ENCODE measurements at regions not wholly inside any gene's neighbourhood (a gene's known extent, or its start where the extent isn't known, plus 50 kb on each side); places are given as distances from the start of the nearest gene placed in this dataset.

DNA sequence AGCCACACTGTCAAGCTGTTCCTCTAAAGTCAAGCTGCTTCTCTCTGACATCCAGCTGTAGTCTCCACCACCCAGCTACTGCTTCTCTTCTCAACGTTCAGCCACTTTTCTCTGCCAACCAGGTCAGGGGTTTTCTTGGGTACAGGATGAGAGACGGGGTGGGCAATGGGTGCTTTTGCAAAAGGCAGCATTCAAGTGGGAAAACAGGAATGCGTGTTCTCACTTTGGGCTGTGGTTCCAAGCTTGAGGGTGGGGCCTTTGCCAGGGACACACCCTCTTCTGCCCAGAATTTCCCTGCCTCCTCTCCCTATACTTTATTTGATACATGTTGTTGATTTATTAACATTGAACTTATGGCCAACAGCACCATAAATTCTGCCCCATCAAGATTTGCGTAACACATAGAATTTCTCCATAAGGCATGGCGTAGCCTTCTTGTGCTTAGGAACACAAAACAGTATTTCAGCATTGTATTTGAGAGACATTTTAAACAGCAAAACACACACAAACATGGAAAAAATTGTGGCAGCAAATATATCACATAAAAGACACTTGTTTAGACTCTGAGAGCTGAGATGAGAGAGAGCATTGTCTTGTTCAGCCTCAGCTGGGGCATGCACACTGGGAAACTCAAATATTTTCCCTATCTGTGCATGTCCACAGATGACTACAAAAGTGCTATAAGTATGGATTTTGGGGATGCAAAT lies 392.8 kb downstream of the SLITRK6 start:
- DNase-seq (ENCODE audit: low read depth in 4 of 4, low spot score in 1 of 4): no peak

DNA sequence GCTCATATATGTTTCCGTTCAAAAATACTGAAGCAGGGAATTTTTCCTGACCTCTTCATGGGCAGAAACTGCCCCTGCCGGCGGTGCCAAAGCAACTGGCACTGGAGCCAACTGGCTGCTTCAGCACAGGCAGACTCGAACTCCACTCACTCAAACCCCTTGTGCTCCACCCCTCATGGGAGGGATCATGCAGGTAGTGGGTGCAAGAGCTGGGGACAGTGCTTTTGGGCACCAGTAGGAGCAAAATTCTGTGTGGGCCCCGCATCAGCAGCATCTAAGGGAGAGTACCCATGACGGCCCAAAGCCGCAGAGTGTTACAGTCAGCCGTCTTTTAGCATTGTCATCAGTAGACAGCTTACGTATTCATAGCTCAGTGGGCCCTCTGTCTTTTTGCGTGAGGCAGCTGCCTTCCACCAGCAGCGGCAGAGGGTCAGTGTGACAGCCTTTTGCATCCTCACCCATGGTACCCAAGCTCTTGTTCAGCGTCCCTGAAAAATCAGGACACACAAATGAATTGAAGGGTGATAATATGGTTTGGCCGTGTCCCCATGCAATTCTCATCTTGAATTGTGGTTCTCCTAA lies 393.8 kb downstream of the SLITRK6 start:
- no peak for DNase-seq (ENCODE audit: low read depth in 4 of 4, low spot score in 1 of 4)

DNA sequence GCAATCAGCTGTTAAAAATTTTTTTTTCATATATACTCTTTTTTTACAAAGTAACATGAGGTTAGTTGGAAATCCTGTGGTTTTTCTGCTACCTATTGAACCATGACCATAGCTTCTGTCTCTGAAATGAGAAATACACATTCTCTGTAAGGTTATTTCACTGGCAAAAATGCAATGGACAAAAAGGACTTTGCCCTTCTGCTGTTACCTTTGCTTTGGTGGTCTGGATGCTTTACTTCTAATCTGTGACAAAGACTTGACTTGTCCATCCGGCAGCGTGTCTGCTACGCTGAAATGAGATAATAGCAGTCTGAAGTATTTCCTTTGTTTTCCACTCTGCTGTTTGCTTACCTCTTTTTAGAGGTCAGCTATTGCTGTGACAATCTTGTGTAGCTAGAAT lies 412.8 kb downstream of the SLITRK6 start:
- no peak for DNase-seq (ENCODE audit: low read depth in 4 of 4, low spot score in 1 of 4)

DNA sequence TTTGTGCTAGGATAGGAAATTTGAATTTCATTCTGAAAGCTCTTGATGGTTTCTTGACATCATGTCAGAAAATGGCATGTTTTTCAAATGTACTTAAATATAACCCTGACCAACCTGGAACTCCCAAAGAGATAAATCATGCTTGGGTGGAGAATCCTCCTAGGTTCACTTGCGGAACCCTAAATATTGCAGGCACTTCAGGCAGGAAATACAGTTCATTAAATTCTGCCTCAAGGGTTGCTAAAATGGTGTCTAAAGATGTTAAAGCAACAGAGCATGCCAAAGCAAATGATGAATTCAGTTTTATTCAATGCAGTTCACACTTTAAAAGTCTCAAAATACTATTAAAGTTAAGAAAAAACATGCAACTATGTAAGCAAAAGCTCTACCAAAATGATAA lies 415.9 kb downstream of the SLITRK6 start:
- DNase-seq (ENCODE audit: low read depth in 4 of 4, low spot score in 1 of 4): no peak

DNA sequence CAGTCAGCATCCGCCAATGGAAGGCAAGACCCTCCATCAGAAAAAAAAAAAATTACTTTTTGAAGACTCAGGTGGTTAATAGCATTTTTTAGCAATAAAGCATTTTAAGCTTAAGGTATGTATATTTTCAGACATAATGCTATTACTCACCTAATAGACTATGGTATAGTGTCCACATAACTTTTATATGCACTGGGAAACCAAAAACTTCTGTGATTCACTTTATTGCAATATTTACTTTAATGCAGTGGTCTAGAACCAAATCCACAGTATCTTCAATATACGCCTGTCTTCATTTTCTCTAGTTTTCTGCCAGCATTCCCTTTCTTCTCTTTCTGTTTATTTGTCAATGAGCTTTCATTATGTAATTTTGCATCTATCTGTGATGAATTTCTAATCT lies 418.1 kb downstream of the SLITRK6 start:
- no peak for DNase-seq (ENCODE audit: low read depth in 4 of 4, low spot score in 1 of 4)

- no peak for DNase-seq (ENCODE audit: low read depth in 4 of 4, low spot score in 1 of 4)
These were observed 419.2 kb downstream of the SLITRK6 start for GRCh38 chr13:85379991-85380390.

GRCh38 chr13:85379433-85379832 lies 419.8 kb downstream of the SLITRK6 start:
- DNase-seq (ENCODE audit: low read depth in 4 of 4, low spot score in 1 of 4): no peak

- DNase-seq (ENCODE audit: low read depth in 4 of 4, low spot score in 1 of 4): no peak
These were observed 421.4 kb downstream of the SLITRK6 start for GRCh38 chr13:85377783-85378182.

DNA sequence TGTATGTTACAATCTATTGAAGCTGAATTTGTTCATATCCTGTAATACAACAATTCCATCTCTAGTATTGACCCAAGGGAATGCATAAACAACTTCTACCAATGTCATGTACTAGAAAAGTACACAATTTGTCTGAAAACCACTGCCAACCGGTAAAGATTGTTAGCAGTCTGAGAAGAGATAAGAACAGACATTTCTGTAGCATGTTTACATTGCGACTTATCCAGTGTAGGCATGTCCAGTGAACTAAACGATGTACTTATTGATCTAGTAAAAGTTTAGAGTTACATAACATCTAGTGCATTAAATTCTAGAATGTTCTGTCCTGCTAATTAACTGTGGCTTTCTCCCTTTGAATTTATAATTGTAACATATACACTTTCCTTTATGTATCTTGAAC lies 425.9 kb downstream of the SLITRK6 start:
- DNase-seq (ENCODE audit: low read depth in 4 of 4, low spot score in 1 of 4): no peak

DNA sequence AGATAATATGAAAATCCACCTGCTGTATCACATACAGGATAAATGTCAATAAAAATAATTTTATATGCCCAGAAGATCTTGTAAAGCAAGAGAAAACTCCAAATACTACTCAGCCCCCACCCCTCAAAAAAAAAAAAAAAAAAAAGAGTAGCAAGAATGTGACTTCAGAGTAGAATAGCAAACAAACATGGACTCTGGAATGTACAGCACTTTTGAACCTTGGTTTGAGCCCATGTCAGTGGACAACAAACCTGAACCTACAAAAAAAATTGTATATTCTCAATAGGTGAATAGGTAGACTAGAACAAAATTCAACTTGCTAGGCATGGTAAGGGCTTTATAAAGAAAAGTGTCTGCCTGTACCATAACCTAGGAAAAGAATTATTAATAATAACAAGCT lies 428.0 kb downstream of the SLITRK6 start:
- DNase-seq (ENCODE audit: low read depth in 4 of 4, low spot score in 1 of 4): no peak

GRCh38 chr13:85368686-85369085 lies 430.5 kb downstream of the SLITRK6 start:
- DNase-seq (ENCODE audit: low read depth in 4 of 4, low spot score in 1 of 4): no peak

DNA sequence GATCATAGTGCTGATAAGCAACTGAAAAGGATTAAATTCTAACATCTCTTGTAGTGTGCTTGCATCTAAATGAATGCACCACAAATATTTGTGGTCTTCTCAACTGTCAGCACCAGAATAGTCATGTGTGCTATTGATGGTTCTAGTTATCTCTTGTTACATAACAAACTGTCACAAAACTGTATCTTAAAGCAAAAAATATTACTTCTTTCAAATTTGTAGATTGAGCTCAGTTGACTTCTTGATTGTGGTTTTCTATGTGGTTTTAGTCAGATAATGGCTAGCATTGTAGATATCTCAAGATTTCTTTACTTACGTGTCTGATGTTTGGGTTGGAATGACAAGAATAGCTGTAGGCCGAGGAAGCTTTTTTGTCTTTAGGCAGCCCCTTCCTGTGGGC lies 431.3 kb downstream of the SLITRK6 start:
- DNase-seq (ENCODE audit: low read depth in 4 of 4, low spot score in 1 of 4): no peak

GRCh38 chr13:85366759-85367417 lies 432.3 kb downstream of the SLITRK6 start:
- DNase-seq (ENCODE audit: low read depth in 4 of 4, low spot score in 1 of 4): no peak

- no peak for DNase-seq (ENCODE audit: low read depth in 4 of 4, low spot score in 1 of 4)
These were observed 435.7 kb downstream of the SLITRK6 start for GRCh38 chr13:85363504-85363903.

DNA sequence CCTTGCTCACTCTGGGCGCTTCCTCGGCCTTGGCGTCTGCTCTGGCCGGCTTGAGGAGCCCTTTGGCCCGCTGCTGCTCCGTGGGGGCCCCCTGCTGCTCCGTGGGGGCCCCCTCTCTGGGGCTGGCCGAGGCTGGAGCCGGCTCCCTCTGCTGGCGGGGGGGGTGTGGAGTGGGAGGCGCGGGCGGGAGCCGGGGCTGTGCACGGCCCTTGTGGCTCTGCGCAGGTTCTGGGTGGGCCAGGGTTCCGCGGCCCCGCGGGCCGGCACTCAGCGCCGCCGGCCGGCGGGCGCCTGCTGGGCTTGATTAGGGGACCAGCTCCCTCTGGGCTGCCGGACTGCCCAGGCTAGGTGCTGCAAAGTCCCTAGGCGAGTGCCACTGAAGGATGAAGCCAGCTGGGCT lies 436.2 kb downstream of the SLITRK6 start:
- no peak for DNase-seq (ENCODE audit: low read depth in 4 of 4, low spot score in 1 of 4)

DNA sequence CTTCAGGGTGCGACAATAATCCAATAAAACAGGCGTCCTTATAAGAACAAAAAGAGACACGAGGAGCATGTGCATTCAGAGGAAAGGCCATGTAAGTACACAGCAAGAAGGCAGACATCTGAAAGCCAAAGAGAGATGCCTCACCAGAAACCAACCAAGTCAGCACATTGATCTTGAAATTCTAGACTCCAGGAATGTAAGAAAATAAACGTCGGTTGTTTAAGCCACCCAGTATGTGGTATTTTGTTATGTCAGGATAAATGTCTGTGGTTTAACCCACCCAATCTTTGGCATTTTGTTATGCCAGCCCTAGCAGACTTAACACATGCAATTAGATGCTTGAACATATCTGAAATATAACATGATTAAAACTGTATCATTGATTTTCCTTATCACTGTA lies 452.0 kb downstream of the SLITRK6 start:
- no peak for DNase-seq (ENCODE audit: low read depth in 4 of 4, low spot score in 1 of 4)

DNA sequence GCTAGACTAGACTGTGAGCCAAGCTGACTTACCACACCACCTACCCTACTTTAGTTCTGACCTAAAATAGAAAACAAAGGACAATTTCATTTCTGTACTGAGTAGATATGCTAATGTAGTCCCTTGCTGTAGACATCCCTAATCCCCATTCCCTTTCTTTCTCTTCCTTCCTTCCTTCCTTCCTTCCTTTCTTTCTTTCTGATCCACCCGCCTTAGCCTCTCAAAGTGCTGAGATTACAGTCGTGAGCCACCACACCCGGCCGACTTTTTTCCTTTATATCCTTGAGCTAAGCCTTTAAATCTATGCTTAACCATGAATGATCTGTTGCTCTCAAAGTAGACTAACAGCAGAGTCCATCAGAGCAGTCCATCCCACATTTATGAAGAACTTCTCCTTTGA lies 465.0 kb downstream of the SLITRK6 start:
- DNase-seq (ENCODE audit: low read depth in 4 of 4, low spot score in 1 of 4): no peak

GRCh38 chr13:85333506-85334020 lies 465.7 kb downstream of the SLITRK6 start:
- no peak for DNase-seq (ENCODE audit: low read depth in 4 of 4, low spot score in 1 of 4)

DNA sequence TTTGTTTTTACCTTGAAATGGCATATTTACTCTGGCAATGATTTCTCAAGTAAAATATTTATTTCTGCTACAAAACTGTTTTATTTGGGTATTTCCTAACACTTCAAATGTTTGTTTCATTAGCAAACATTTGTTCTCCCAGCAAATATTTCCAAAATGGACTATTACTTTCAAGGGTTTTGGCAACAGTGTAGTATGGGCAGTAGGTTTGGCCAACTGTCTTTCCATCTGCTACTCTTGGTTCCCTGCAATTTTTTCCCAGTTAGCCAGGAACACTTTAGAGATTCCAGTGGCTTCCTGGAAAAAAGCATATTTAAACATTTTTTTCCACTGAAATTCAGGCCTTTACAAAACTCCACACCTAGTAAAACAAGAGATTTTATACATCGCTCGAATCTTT lies 466.6 kb downstream of the SLITRK6 start:
- no peak for DNase-seq (ENCODE audit: low read depth in 4 of 4, low spot score in 1 of 4)

DNA sequence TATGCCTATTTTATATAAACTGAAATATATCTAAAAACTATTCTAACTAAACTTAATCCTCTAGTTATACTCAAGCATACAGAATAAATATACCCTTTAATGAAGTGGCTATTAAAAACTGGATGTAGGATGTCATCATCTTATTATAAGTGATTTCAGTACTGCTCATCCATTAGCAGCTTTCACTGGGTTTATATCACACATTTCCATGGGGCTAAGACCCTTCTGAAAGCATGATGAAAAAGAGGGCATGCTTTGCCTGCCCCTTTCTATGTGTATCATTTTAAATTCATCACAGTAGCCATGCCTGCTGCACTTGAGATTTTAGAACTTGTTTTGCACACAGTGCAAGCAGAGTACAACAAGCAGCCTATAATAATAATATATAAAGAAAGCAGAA lies 477.5 kb downstream of the SLITRK6 start:
- DNase-seq (ENCODE audit: low read depth in 4 of 4, low spot score in 1 of 4): no peak

DNA sequence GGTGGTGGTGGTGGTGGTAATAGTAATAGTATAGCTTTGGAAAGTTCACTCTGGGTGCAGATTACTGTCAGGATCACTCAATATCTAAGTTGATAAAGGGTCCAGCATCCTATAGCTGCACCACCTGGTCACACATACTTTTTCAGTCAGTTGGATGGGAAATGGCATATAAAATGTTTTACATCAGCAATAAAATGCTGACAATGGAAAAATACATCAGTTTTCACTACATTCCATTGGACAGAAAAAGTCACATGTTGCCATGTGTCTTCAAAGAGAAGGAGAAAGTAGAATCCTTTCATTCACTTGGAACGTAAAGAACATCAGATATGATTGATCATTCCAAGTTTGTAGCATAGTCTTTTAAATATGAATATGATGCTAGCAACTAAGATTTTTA lies 481.4 kb downstream of the SLITRK6 start:
- DNase-seq (ENCODE audit: low read depth in 4 of 4, low spot score in 1 of 4): no peak

- DNase-seq (ENCODE audit: low read depth in 4 of 4, low spot score in 1 of 4): no peak
These were observed 482.7 kb downstream of the SLITRK6 start for GRCh38 chr13:85316506-85317025.

All from stimulated activated CD4-positive, alpha-beta T cell treated with anti-CD3 and anti-CD28 coated beads, Interleukin-1b, Interleukin-23, amount 100 ng/mL, for 24 hours (primary cell).